T-helper 2 cell treated with Interferon-gamma antibody and Interleukin-4, amounts not matched to agents 100 ng/mL and 5 ng/mL, for 36 hours (primary cell): ENCODE measurements at regions not wholly inside any gene's neighbourhood (a gene's known extent, or its start where the extent isn't known, plus 50 kb on each side); places are given as distances from the start of the nearest gene placed in this dataset.

Source experiments
- intact Hi-C: fragments of 100-400 bp; cut with micrococcal nuclease; formaldehyde crosslinking; loops from one replicate; pipeline ENCODE4 v1.15.1; 2023

DNA sequence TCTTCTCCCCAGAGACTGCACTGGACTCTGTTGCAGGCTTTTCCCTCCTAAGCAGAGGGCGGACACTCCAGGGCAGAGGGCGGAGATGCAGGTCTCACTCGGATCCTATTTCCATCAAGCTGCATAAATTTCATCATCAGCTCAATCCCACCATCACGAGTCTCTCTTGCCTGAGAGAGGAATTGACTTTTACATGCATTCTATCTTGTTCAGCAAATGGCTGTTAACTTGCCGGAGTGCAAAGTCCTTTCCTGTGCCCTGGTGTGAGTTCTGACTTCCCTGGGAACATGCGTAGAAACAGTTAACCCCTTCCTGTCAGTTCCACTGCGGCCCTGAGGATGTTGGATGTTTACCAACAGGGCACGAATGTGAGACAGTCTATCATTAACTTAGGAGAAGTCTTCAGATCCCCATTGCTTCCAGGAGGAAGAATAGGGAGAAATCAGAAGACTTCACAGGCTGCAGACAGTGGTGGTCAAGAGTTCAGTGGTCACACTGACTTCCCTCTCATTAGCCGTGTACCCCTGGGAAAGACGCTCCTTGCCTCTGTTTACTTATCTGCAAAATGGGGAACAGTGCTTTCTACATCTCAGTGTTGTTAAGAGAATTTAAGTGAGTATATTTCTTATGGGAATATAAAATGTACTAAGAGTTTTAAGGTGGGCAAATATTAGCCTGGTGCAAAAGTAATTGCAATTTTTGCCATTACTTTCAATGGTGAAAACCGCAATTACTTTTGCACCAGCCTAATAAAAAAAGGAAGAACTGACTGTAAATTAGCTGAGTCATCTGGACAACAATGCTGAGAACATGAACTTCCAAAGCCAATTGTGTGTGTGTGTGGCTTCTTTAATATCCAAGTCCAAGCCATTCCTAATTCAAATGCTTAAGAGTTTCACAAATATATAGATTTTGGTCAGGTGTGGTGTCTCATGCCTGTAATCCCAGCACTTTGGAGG lies 248.0 kb downstream of the DRD1 start:
- intact Hi-C loops, result no loop called here

DNA sequence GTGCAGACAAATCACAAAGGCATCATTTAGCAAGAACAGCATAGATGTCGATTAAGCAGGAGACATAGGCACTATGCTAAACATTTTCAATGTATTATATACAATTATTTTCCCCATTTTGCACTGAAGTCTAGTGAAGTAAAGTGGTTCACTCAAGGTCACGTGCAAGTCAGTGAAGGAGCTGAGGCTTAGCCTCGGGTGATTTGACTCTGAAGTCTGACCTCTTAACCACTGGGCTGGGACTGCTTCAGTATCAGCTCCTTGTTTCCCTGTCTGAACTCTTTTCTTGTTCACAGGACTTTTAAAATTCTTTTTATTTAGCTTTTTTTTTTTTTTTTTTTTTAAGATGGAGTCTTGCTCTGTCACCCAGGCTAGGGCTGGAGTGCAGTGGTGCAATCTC lies 262.7 kb downstream of the DRD1 start:
- intact Hi-C loops, result no loop called here

DNA sequence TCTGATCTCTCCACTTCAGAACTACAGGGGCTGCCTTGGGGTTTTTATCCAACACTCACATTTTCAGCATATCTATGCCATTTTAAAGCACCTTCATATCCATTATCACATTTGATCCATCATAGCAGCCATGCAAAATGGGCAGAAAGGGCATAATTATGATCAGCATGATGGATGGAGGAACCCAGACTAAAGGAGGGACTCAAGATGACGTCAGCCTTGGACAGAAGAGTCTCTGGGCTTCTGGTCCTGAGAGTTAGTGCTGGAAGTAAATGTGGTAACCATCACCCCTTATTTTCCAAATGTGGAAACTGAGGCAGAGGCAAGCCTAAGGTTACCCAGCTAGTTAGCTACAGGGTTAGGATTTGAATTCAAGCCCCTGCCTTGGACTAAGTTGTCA lies 273.1 kb downstream of the DRD1 start:
- intact Hi-C loops, result no loop called here

GRCh38 chr5:175168882-175169507 lies 275.0 kb downstream of the DRD1 start:
- intact Hi-C loops, result no loop called here

- intact Hi-C loops, result no loop called here
These were observed 278.0 kb downstream of the DRD1 start for GRCh38 chr5:175166026-175166425.

DNA sequence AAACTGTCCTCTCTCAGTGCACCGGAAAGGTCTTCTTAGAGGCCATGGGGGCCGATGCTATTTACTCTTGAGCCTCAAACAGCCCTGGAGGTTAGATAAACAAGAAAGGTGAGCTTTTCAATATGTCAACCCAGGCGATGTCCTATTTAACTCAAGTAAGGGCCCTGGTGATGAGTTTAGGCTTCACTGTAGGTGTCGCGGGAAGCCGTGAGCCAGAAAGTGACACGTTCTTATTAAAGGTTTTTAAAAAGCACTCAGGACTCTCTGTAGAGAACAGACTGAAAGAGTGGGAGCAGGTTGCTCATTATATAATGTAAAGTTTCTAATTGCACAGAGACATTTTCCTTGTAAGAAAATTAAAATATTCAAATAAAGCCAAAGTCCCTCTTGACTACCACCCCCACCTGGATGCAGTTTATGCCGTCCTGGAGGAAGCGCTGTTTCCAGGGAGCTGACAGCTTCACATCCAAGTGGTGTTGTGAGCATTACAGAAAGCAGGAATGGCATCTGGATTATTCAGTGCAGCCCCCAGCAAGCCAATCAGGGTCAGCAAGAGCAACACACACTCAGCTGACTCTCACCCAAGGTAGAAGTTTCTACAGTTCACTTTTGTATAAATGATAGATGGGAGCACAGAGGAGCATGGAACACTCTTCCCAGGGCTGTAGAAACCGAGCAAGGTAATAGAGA lies 280.3 kb downstream of the DRD1 start:
- intact Hi-C loops, result no loop called here

- intact Hi-C loops, result no loop called here
These were observed 281.9 kb downstream of the DRD1 start for GRCh38 chr5:175162036-175162435.

- intact Hi-C loops, result no loop called here
These were observed 284.0 kb downstream of the DRD1 start for GRCh38 chr5:175159956-175160355.

- intact Hi-C loops, result no loop called here
These were observed 295.3 kb downstream of the DRD1 start for GRCh38 chr5:175148636-175149172.

DNA sequence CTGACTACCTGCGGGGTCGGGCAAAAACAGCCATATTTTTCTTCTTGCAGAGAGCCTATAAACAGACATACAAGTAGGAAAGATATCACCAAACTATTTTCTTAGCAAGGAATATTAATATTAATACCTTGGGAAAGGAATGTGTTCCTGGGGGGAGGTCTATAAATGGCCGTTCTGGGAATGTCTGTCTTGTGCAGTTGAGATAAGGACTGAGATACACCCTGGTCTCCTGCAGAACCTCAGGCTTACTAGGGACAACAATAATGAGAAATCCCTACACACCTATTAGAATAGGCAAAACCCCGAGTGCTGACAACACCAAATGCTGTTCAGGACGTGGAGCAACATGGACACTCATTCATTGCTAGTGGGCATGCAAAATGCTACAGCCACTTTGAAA lies 297.2 kb downstream of the DRD1 start:
- intact Hi-C loops, result no loop called here

- intact Hi-C loops, result no loop called here
These were observed 302.6 kb downstream of the DRD1 start for GRCh38 chr5:175141421-175141820.

DNA sequence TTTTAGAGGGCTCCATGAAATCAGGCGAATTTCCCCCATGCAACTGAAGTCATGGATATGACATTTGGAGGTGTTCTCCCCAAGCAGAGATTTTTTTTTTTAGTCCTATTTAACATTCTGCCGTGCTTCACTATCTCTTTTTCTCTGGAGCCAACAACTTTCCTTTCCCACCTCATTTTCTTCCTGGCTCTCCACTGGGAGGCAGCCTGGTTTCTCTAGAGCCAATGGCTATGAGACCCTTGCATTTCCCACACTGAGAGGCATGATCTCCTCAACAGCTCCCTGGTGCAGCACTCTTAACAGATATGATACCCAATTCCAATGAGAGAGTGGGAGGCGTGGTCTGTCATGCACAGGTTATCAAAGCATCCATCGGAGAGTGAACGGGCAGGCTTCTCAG lies 310.8 kb downstream of the DRD1 start:
- intact Hi-C loops, result no loop called here

GRCh38 chr5:175131432-175131831 lies 312.6 kb downstream of the DRD1 start:
- intact Hi-C loops, result no loop called here

DNA sequence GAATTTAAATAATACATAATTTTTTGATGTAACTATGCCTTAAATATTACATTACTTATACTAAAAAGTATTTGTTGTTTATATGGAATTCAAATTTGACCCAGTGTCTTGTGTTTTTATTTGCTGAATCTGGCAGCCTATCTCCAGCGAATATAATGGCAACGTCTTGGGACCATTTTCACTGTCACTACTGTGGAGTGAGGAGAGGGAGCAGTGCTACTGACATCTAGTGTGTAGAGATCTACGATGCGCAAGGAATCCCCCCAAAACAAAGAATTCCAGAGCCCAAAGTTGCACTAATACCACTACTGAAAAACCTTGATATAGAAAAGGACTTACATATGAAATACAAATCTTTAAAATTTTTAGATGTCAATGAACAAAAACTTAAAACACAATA lies 314.4 kb downstream of the DRD1 start:
- intact Hi-C loops, result no loop called here

DNA sequence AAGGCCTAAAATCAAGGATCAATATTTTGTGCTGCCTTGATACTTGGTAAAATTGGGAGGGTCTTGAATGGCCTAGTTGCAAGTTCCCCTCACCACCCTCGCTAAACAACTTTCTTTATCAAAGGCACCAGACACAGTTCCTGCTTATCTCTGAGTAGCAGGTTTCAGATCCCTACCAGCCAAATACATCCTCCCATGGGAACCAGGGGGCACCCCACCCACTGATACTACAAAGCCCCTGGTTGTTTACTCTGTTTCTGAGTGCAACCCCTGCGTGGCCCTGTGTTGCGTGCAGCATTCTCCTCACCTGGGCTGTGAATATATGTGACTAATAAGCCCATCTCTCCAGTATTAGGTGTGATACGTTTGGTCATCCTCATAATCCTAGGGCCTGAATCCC lies 314.9 kb downstream of the DRD1 start:
- intact Hi-C loops, result no loop called here

DNA sequence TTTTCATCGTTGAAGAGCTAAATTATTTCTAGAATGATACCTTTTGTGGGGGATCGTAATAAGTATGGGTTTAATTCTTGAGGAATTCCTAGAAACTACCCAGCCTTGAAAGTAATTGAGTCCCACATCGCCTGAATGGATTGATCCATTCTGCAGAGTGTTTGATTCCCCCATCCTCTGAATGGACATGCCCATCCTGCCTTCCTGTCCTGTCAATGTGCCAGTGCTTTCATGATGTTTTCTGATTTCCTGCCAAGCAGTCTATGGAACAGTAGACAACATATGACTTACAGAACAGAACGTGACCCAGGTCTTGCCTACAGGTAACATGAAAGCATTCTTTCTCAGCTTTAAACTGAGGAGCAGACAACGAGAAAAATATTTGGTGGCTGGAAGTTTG lies 319.2 kb downstream of the DRD1 start:
- intact Hi-C loops, result no loop called here

GRCh38 chr5:175124251-175124813 lies 319.6 kb downstream of the DRD1 start:
- intact Hi-C loops, result no loop called here

- intact Hi-C loops, result no loop called here
These were observed 320.4 kb downstream of the DRD1 start for GRCh38 chr5:175123542-175123941.

DNA sequence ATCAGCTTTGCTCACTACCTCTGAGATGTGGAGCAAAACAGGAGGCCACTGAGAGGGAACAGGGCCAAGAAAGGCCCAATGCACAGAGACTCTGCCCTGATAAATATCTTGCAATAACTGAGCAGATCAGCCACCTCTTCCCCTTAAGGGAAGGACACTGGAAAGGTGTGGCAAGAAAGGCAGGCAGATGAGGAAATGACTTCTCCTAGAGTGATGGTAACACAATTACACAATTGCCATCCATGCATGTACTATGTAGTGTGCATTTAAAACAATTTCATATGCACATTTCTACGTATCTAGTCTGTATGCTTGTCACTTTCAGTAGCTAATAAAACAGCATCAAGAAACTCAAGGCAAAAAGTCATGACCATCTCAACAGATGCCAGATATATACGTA lies 322.5 kb downstream of the DRD1 start:
- intact Hi-C loops, result no loop called here

DNA sequence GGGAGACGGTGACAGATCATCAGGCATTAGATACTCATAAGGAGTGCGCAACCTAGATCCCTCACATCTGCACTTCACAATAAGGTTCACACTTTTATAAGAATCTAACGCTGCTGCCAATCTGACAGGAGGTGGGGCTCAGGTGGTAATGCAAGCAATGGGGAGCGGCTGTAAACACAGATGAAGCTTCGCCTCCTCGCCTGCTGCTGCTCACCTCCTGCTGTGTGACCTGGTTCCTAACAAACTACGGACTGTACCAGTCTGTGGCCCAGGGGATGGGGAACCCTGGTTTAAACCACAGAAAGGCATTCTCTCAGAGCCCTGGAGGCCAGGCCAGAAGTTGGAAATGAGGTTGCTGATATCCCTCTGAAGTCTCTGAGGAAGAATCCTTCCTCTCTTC lies 323.6 kb downstream of the DRD1 start:
- intact Hi-C loops, result no loop called here

- intact Hi-C loops, result no loop called here
These were observed 325.2 kb downstream of the DRD1 start for GRCh38 chr5:175118700-175119309.
